ENCODE measurements at regions not wholly inside any gene's neighbourhood (a gene's known extent, or its start where the extent isn't known, plus 50 kb on each side); places are given as distances from the start of the nearest gene placed in this dataset.

- H3K9me3 ChIP-seq (ENCODE audit: control insufficient read depth in 4 of 4, low read length in 3 of 4) = no peaks in the 10 kb centered on the region
- H3K9ac ChIP-seq (ENCODE audit: low read depth in 1 of 2, low read length in 2 of 2) = no peak overlapping the region
- DNase-seq (ENCODE audit: low spot score) = peak; percentile 16
- TF ChIP-seq RXRA (IDR thresholded peaks at IDR 0.05) = no peak
- no peak for TF ChIP-seq YY1 (IDR thresholded peaks at IDR 0.05)
- TF ChIP-seq NR2F2 (IDR thresholded peaks at IDR 0.05) = no peak
- TF ChIP-seq CTCF (IDR thresholded peaks at IDR 0.05; ENCODE audit: low read depth, low read length, missing input control) = no peak
- TF ChIP-seq EGR1 (IDR thresholded peaks at IDR 0.05; ENCODE audit: low read depth in 2 of 2) = no peak
- no peak for TF ChIP-seq HNF4A (conservative IDR thresholded peaks at IDR 0.05)
- TF ChIP-seq ZBTB33 (IDR thresholded peaks at IDR 0.05) = no peak
- no peak for TF ChIP-seq TAF1 (conservative IDR thresholded peaks at IDR 0.05)
- TF ChIP-seq SP1 (IDR thresholded peaks at IDR 0.05) = no peak
- TF ChIP-seq REST (IDR thresholded peaks at IDR 0.05) = no peak
- TF ChIP-seq JUND (IDR thresholded peaks at IDR 0.05) = no peak
- no peak for TF ChIP-seq RAD21 (IDR thresholded peaks at IDR 0.05)
- TF ChIP-seq MAX (IDR thresholded peaks at IDR 0.05) = no peak
- no peak for TF ChIP-seq FOXA2 (IDR thresholded peaks at IDR 0.05)
- TF ChIP-seq HNF4G (IDR thresholded peaks at IDR 0.05) = no peak
- H3K4me1 ChIP-seq (ENCODE audit: control insufficient read depth in 4 of 4, insufficient read depth in 4 of 4, low read length in 3 of 4) = no peaks in the 10 kb centered on the region
- H3K27ac ChIP-seq (ENCODE audit: low read depth in 1 of 2, low read length in 2 of 2) = no peak overlapping the region
- WGBS = 90% methylated on average over 25 of the region's 25 CpGs
- H3K36me3 ChIP-seq (ENCODE audit: control insufficient read depth in 4 of 4, insufficient read depth in 3 of 4, low read depth in 1 of 4, low read length in 3 of 4) = no peaks in the 10 kb centered on the region
- no peaks in the 10 kb centered on the region for H3K27me3 ChIP-seq (ENCODE audit: control insufficient read depth in 4 of 4, insufficient read depth in 4 of 4, low read length in 3 of 4)
- no peak overlapping the region for H3K4me3 ChIP-seq (ENCODE audit: low read depth in 1 of 3, low read length in 3 of 3)
Observed at GRCh38 chr7:156001496-156002260, 189.4 kb upstream of the SHH start.
